Epithelial cell of proximal tubule (primary cell): ENCODE measurements at regions not wholly inside any gene's neighbourhood (a gene's known extent, or its start where the extent isn't known, plus 50 kb on each side); places are given as distances from the start of the nearest gene placed in this dataset.
A peak's percentile ranks its signal among the peaks of the same experiment; 100 is the strongest.

Experiments used
- DNase-seq: peaks from one replicate; pipeline ENCODE4 v3.0.0-alpha.2; 2011; ENCODE audit warnings: low read depth
- H3K4me3 ChIP-seq: 2 replicates; pipeline ENCODE4 v1.5.1; 2011; ENCODE audit warnings: low read depth, mild to moderate bottlenecking, low read length
- CTCF ChIP-seq: conservative IDR thresholded peaks from 2 replicates; pipeline ENCODE4 v1.5.1; 2012; ENCODE audit warnings: low read depth, mild to moderate bottlenecking, low read length

DNA sequence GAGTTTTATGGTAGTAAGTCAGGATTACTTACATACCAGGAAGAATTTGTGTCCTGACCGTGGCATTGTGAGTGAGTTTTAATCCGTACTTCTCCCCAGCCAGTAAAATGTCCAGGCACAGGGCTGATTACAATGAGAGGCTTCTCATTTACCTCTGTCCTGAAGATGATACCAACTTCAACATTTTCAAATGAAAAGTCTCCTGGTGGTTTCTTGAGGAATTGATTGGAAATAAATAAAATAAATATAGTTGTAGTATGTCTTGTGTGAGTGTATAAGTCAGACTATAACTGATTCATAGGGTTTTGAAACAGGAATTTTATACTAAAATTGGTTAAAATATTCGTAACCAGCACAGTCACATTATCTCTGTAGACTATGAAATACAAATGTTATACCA lies 382.5 kb downstream of the ETS1 start:
- TF ChIP-seq CTCF: no peak
- no peak for DNase-seq
- no peak overlapping the region for H3K4me3 ChIP-seq

GRCh38 chr11:128201801-128202200 lies 385.6 kb downstream of the ETS1 start:
- no peak overlapping the region for H3K4me3 ChIP-seq
- peak; percentile 51 for DNase-seq
- no peak for TF ChIP-seq CTCF

GRCh38 chr11:128201009-128201408 lies 386.3 kb downstream of the ETS1 start:
- no peak overlapping the region for H3K4me3 ChIP-seq
- DNase-seq: no peak
- TF ChIP-seq CTCF: no peak

- no peak overlapping the region for H3K4me3 ChIP-seq
- no peak for TF ChIP-seq CTCF
- no peak for DNase-seq
Measured at GRCh38 chr11:128200467-128200866, 386.9 kb downstream of the ETS1 start.

- no peak overlapping the region for H3K4me3 ChIP-seq
Measured at GRCh38 chr11:128198216-128198772, 389.1 kb downstream of the ETS1 start.

GRCh38 chr11:128196235-128196634 lies 391.1 kb downstream of the ETS1 start:
- no peak for TF ChIP-seq CTCF
- DNase-seq: no peak
- H3K4me3 ChIP-seq: no peak overlapping the region

More at GRCh38 chr11:128198216-128198772, 389.1 kb downstream of the ETS1 start:
- no peak for DNase-seq
- TF ChIP-seq CTCF: no peak

- DNase-seq: no peak
- no peak overlapping the region for H3K4me3 ChIP-seq
- TF ChIP-seq CTCF: no peak
Measured at GRCh38 chr11:128195756-128196155, 391.6 kb downstream of the ETS1 start.
